Calu3 (cell line): ENCODE measurements at regions not wholly inside any gene's neighbourhood (a gene's known extent, or its start where the extent isn't known, plus 50 kb on each side); places are given as distances from the start of the nearest gene placed in this dataset.

ENCODE experiments used
- BruUV-seq: library from RNA; stranded (reverse); fragments of 400-500 nt; replicated peaks from 2 replicates; lab custom pipeline; 2021; lab: Mats Ljungman, UMichigan
- CTCF ChIA-PET: fragments of 300-600 bp; sonication (Branson Sonifier 250); formaldehyde crosslinking; loops from one replicate; lab custom pipeline; 2022; ENCODE audit warnings: antibody characterized with exemption; lab: Charles Lee
- DNase-seq: peaks from one replicate; pipeline ENCODE4 v3.0.0; 2022
- H3K27ac Mint-ChIP-seq: one replicate; pipeline ENCODE4 v1.8.0; 2022; ENCODE audit warnings: mixed read lengths; ENCODE audit not compliant: unreplicated experiment
- H3K27me3 Mint-ChIP-seq: one replicate; pipeline ENCODE4 v1.8.0; 2022; ENCODE audit warnings: mixed read lengths; ENCODE audit not compliant: unreplicated experiment
- H3K36me3 Mint-ChIP-seq: one replicate; pipeline ENCODE4 v1.8.0; 2022; ENCODE audit warnings: mild to moderate bottlenecking, moderate library complexity, mixed read lengths; ENCODE audit not compliant: insufficient read depth, unreplicated experiment
- H3K4me1 Mint-ChIP-seq: one replicate; pipeline ENCODE4 v1.8.0; 2022; ENCODE audit warnings: mild to moderate bottlenecking, low read depth, mixed read lengths; ENCODE audit not compliant: unreplicated experiment
- H3K4me3 Mint-ChIP-seq: one replicate; pipeline ENCODE4 v1.8.0; 2022; ENCODE audit warnings: mild to moderate bottlenecking, low read depth, moderate library complexity, mixed read lengths; ENCODE audit not compliant: unreplicated experiment
- H3K9me3 Mint-ChIP-seq: one replicate; pipeline ENCODE4 v1.8.0; 2022; ENCODE audit warnings: low read depth, mixed read lengths; ENCODE audit not compliant: unreplicated experiment
- intact Hi-C: fragments of 100-400 bp; cut with micrococcal nuclease; formaldehyde crosslinking; loops from one replicate; pipeline ENCODE4 v1.10.0; 2022; ENCODE audit not compliant: unreplicated experiment
- TF ChIP-seq, protein P1 (sequence below): fragments of 200-600 bp; IDR thresholded peaks from one replicate; pipeline ENCODE4 v1.8.0; 2022; ENCODE audit warnings: antibody characterized with exemption; ENCODE audit not compliant: unreplicated experiment

DNA sequence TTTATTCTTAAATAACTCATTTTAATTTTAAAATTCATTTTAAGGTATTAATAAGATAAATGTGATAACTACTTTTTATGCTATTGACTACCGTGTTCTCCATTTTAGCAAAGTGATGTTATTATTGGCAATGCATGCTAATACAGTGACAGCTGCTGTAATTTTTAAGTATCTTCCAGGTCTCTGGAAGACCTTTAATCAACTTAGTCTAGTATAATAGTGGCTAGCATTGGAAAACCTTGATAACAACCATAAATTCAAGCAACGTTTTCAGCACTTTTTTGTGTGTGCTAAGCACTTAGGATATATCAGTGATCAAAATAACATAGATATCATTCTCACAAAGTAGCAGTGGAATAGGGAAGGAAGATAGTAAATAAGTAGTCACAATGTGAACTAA lies 230.9 kb upstream of the MAGI2 start:
- intact Hi-C loops: no loop called here
- no TSS peak for BruUV-seq

DNA sequence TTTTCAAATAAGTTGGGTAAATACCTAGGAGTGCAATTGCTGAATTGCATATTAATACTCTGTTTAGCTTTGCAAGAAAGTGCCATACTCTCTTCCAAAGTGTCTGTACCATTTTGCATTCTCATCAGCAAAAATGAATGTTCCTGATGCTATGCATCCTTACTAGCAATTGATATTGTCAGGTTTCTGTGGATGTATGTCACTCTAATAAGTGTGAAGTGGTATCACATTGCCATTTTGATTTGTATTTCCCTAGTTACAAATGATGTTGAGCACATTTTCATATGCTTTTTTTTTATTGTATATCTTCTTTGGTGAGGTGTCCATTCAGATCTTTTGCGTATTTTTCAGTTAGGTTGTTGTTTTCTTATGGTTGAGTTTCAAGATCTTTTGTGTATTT lies 230.4 kb upstream of the MAGI2 start:
- no peak for DNase-seq
- TF ChIP-seq, protein P1, sequence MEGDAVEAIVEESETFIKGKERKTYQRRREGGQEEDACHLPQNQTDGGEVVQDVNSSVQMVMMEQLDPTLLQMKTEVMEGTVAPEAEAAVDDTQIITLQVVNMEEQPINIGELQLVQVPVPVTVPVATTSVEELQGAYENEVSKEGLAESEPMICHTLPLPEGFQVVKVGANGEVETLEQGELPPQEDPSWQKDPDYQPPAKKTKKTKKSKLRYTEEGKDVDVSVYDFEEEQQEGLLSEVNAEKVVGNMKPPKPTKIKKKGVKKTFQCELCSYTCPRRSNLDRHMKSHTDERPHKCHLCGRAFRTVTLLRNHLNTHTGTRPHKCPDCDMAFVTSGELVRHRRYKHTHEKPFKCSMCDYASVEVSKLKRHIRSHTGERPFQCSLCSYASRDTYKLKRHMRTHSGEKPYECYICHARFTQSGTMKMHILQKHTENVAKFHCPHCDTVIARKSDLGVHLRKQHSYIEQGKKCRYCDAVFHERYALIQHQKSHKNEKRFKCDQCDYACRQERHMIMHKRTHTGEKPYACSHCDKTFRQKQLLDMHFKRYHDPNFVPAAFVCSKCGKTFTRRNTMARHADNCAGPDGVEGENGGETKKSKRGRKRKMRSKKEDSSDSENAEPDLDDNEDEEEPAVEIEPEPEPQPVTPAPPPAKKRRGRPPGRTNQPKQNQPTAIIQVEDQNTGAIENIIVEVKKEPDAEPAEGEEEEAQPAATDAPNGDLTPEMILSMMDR: no peak
- no peaks in the 10 kb centered on the region for H3K9me3 Mint-ChIP-seq
- intact Hi-C loops: no loop called here
- no TSS peak for BruUV-seq
- H3K27me3 Mint-ChIP-seq: no peaks in the 10 kb centered on the region
- H3K4me1 Mint-ChIP-seq: no peaks in the 10 kb centered on the region
- H3K27ac Mint-ChIP-seq: no peak overlapping the region
- CTCF ChIA-PET: no interaction called here
- H3K36me3 Mint-ChIP-seq: no peaks in the 10 kb centered on the region
- H3K4me3 Mint-ChIP-seq: no peak overlapping the region

More for the DNA sequence above, 230.9 kb upstream of the MAGI2 start:
- TF ChIP-seq, protein P1: no peak
- Mint-ChIP-seq H3K4me3 (no peak overlapping the region), H3K27me3 (no peaks in the 10 kb centered on the region), H3K4me1 (no peaks in the 10 kb centered on the region), H3K9me3 (no peaks in the 10 kb centered on the region), H3K36me3 (no peaks in the 10 kb centered on the region), H3K27ac (no peak overlapping the region)
- CTCF ChIA-PET: no interaction called here
- no peak for DNase-seq

DNA sequence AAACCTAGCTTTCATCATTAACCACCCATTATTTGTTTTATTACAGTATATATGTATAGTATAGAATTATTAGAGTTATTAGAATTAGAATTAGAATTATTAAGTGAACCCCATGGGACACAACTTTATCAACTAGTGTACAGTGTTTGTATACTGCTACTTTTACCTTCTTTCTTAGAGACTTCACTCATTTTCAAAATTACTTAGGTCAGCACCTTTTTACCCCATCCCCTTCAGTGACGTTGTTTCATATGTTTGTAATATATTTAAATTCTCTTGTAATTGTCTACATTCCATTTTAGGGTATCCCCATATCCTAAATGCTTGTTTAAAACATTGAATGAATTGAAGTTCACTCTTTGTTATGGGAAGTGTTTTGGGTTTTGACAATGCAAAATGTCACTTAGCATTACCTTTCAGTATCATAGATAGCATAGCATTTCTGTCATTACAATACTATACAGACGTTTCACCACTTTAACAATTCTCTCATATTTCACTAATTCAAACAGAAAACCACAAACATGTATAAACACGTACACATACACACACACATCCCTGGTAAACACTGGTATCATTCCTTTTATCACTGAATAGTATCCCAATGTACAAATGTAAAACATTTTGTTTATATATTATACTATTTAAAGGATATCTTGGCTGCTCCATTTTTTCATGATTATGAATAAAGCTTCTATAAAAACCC lies 229.9 kb upstream of the MAGI2 start:
- Mint-ChIP-seq H3K27ac (no peak overlapping the region), H3K27me3 (no peaks in the 10 kb centered on the region), H3K36me3 (no peaks in the 10 kb centered on the region), H3K4me3 (no peak overlapping the region), H3K9me3 (no peaks in the 10 kb centered on the region), H3K4me1 (no peaks in the 10 kb centered on the region)
- CTCF ChIA-PET: no interaction called here
- intact Hi-C loops: no loop called here
- no TSS peak for BruUV-seq
- DNase-seq: no peak
- TF ChIP-seq, protein P1: no peak

DNA sequence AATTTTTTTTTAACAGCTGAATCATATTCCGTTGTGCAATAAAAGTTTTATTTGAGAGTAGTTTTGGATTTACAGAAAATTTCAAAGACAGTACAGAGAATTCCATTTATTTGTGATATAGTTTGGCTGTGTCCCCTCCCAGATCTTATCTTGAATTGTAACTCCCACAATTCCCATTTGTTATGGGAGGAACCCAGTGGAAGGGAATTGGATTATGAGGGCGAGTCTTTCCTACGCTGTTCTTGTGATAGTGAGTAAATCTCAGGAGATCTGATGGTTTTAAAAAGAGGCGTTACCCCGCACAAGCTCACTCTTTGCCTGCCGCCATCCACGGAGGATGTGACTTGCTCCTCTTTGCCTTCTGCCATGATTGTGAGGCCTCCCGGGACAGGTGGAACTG lies 228.0 kb upstream of the MAGI2 start:
- no TSS peak for BruUV-seq
- Mint-ChIP-seq H3K36me3 (no peaks in the 10 kb centered on the region), H3K9me3 (no peaks in the 10 kb centered on the region), H3K4me1 (no peaks in the 10 kb centered on the region), H3K4me3 (no peak overlapping the region), H3K27ac (no peak overlapping the region), H3K27me3 (no peaks in the 10 kb centered on the region)
- DNase-seq: no peak
- CTCF ChIA-PET: no interaction called here
- TF ChIP-seq, protein P1: no peak
- intact Hi-C loops: no loop called here
